Keratinocyte (primary cell): ENCODE measurements at regions not wholly inside any gene's neighbourhood (a gene's known extent, or its start where the extent isn't known, plus 50 kb on each side); places are given as distances from the start of the nearest gene placed in this dataset.

Experiments used
- DNase-seq: peaks from one replicate; pipeline ENCODE4 v3.0.0-alpha.2; 2011; ENCODE audit warnings: low read depth, missing footprints, low spot score
- FAIRE-seq: peaks from 2 replicates; lab custom pipeline; 2011; peaks lifted over from hg19 to GRCh38; lab: Jason Lieb, UNC
- H2AFZ ChIP-seq: 2 replicates; pipeline ENCODE4 v1.6.0; 2012; ENCODE audit warnings: low read length, control low read depth, inconsistent platforms; ENCODE audit not compliant: control insufficient read depth
- H3K27ac ChIP-seq: 2 replicates; pipeline ENCODE4 v1.5.1; 2011; ENCODE audit warnings: low read length; ENCODE audit not compliant: control insufficient read depth, insufficient read depth
- H3K27me3 ChIP-seq: 3 replicates; pipeline ENCODE4 v1.6.0; 2011; ENCODE audit warnings: low read length; ENCODE audit not compliant: control insufficient read depth, insufficient read depth; ENCODE audit errors: extremely low read depth
- H3K36me3 ChIP-seq, 2 experiments: 2 replicates in 1 of 2; 3 replicates in 1 of 2; pipeline ENCODE4 v1.5.1; 2011; ENCODE audit warnings: low read length in 2 of 2, mild to moderate bottlenecking in 1 of 2; ENCODE audit not compliant: control insufficient read depth in 2 of 2, insufficient read depth in 2 of 2; ENCODE audit errors: extremely low read depth in 1 of 2
- H3K4me1 ChIP-seq: 3 replicates; pipeline ENCODE4 v1.5.1; 2011; ENCODE audit warnings: low read length; ENCODE audit not compliant: control insufficient read depth, insufficient read depth; ENCODE audit errors: extremely low read depth
- H3K4me2 ChIP-seq: 3 replicates; pipeline ENCODE4 v1.6.0; 2011; ENCODE audit warnings: low read depth, low read length; ENCODE audit not compliant: control insufficient read depth, insufficient read depth; ENCODE audit errors: extremely low read depth
- H3K4me3 ChIP-seq, 3 experiments: fragments of 200-600 bp in 1 of 3; sonication (generic) in 1 of 3; 2 replicates in 2 of 3; 3 replicates in 1 of 3; pipeline ENCODE4 v1.5.1; 2011 to 2016; ENCODE audit warnings: low read length in 3 of 3, mild to moderate bottlenecking in 3 of 3, control low read depth in 2 of 3, inconsistent platforms in 1 of 3, low read depth in 1 of 3, mixed read lengths in 1 of 3, mixed run types in 1 of 3, moderate library complexity in 1 of 3; ENCODE audit not compliant: control insufficient read depth in 2 of 3, insufficient read depth in 2 of 3; ENCODE audit errors: extremely low read depth in 1 of 3
- H3K79me2 ChIP-seq: 2 replicates; pipeline ENCODE4 v1.6.0; 2012; ENCODE audit warnings: low read length; ENCODE audit not compliant: control insufficient read depth, insufficient read depth
- H3K9ac ChIP-seq: 3 replicates; pipeline ENCODE4 v1.6.0; 2011; ENCODE audit warnings: low read length; ENCODE audit not compliant: control insufficient read depth, insufficient read depth; ENCODE audit errors: extremely low read depth
- H3K9me1 ChIP-seq: 3 replicates; pipeline ENCODE4 v1.6.0; 2011; ENCODE audit warnings: low read length; ENCODE audit not compliant: control insufficient read depth, insufficient read depth; ENCODE audit errors: extremely low read depth
- H3K9me3 ChIP-seq: 2 replicates; pipeline ENCODE4 v1.5.1; 2012; ENCODE audit warnings: low read depth, low read length; ENCODE audit not compliant: control insufficient read depth
- H4K20me1 ChIP-seq: 3 replicates; pipeline ENCODE4 v1.6.0; 2011; ENCODE audit warnings: low read length; ENCODE audit not compliant: control insufficient read depth, insufficient read depth; ENCODE audit errors: extremely low read depth
- EZH2 ChIP-seq: IDR thresholded peaks from one replicate; pipeline ENCODE4 v1.6.1; 2012; ENCODE audit warnings: inconsistent platforms, mild to moderate bottlenecking, low read length, moderate library complexity
- dilution Hi-C: fragments of 300-500 bp; cut with MboI; formaldehyde crosslinking; loops from one replicate; pipeline ENCODE4 v1.7.0; 2020; ENCODE audit warnings: low sequenced_read_pairs; ENCODE audit not compliant: extremely low pct_ligation_motif_present
- TF ChIP-seq, protein P1 (sequence below), 3 experiments: IDR thresholded peaks in 1 of 3; conservative IDR thresholded peaks in 1 of 3; optimal IDR thresholded peaks in 1 of 3; 2 replicates in 2 of 3; 3 replicates in 1 of 3; pipeline versions ENCODE3 to v1.5.1; 2011; ENCODE audit warnings: low read length in 3 of 3, mild to moderate bottlenecking in 3 of 3, moderate library complexity in 2 of 3, control low read depth in 1 of 3, inconsistent platforms in 1 of 3; ENCODE audit not compliant: insufficient read depth in 2 of 3; ENCODE audit errors: extremely low read depth in 1 of 3

GRCh38 chr17:14935139-14935841, 329.8 kb downstream of the PMP22 start:
- Histone ChIP-seq H3K36me3 (no peaks in the 10 kb centered on the region), H3K9ac (no peak overlapping the region), H3K79me2 (no peaks in the 10 kb centered on the region), H2AFZ (no peak overlapping the region), H3K27ac (no peak overlapping the region), H3K4me1 (peaks cover 3% of the 10 kb centered on the region), H3K4me2 (no peak overlapping the region), H3K27me3 (no peaks in the 10 kb centered on the region), H4K20me1 (no peaks in the 10 kb centered on the region), H3K9me3 (no peaks in the 10 kb centered on the region), H3K4me3 (no peak overlapping the region), H3K9me1 (no peaks in the 10 kb centered on the region)
- TF ChIP-seq, protein P1, sequence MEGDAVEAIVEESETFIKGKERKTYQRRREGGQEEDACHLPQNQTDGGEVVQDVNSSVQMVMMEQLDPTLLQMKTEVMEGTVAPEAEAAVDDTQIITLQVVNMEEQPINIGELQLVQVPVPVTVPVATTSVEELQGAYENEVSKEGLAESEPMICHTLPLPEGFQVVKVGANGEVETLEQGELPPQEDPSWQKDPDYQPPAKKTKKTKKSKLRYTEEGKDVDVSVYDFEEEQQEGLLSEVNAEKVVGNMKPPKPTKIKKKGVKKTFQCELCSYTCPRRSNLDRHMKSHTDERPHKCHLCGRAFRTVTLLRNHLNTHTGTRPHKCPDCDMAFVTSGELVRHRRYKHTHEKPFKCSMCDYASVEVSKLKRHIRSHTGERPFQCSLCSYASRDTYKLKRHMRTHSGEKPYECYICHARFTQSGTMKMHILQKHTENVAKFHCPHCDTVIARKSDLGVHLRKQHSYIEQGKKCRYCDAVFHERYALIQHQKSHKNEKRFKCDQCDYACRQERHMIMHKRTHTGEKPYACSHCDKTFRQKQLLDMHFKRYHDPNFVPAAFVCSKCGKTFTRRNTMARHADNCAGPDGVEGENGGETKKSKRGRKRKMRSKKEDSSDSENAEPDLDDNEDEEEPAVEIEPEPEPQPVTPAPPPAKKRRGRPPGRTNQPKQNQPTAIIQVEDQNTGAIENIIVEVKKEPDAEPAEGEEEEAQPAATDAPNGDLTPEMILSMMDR (optimal IDR thresholded peaks at IDR 0.05 in 1 of 3, IDR thresholded peaks at IDR 0.05 in 1 of 3, conservative IDR thresholded peaks at IDR 0.05 in 1 of 3; ENCODE audit: extremely low read depth in 1 of 3, insufficient read depth in 2 of 3, low read length in 3 of 3), result no peak
- TF ChIP-seq EZH2, result no peak
- FAIRE-seq, result no peak
- no peak for DNase-seq
- dilution Hi-C loops, result no loop called here

DNA sequence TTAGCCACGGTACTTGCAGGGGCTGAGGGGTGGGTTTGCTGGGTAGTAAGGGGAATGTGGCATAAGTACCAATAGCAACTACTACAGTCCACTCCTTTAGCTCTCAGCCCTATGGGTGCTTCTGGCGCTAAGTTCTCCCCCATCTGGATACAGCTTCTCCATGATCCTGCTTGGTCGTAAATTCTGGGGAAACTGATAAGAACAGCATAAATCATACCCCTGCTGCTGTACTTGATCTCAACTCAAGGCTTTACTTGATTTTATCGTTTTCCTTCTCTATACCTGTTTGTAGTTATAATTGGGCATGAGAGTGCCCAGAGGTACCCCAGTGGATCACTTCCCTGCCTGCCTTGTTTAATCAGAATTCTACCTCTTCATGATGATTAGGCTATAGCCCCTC, 331.4 kb downstream of the PMP22 start:
- Histone ChIP-seq H3K4me1 (no peaks in the 10 kb centered on the region), H2AFZ (no peak overlapping the region), H3K4me2 (no peak overlapping the region), H3K36me3 (no peaks in the 10 kb centered on the region), H3K9me1 (no peaks in the 10 kb centered on the region), H3K9me3 (no peaks in the 10 kb centered on the region), H3K27me3 (no peaks in the 10 kb centered on the region), H3K4me3 (no peak overlapping the region), H4K20me1 (no peaks in the 10 kb centered on the region), H3K79me2 (no peaks in the 10 kb centered on the region), H3K27ac (no peak overlapping the region), H3K9ac (no peak overlapping the region)
- TF ChIP-seq, protein P1 (optimal IDR thresholded peaks at IDR 0.05 in 1 of 3, IDR thresholded peaks at IDR 0.05 in 1 of 3, conservative IDR thresholded peaks at IDR 0.05 in 1 of 3; ENCODE audit: extremely low read depth in 1 of 3, insufficient read depth in 2 of 3, low read length in 3 of 3), result no peak
- no peak for TF ChIP-seq EZH2
- DNase-seq, result no peak
- dilution Hi-C loops, result no loop called here
- FAIRE-seq, result no peak
